DND-41 (cell line): ENCODE measurements at regions not wholly inside any gene's neighbourhood (a gene's known extent, or its start where the extent isn't known, plus 50 kb on each side); places are given as distances from the start of the nearest gene placed in this dataset.

Experiments
- EZH2 ChIP-seq: IDR thresholded peaks from 3 replicates; pipeline ENCODE4 v1.6.1; 2012; ENCODE audit warnings: borderline replicate concordance, low read depth, mild to moderate bottlenecking, moderate library complexity, low read length, inconsistent platforms; ENCODE audit not compliant: severe bottlenecking
- TF ChIP-seq, protein P1 (sequence below): IDR thresholded peaks from 2 replicates; pipeline ENCODE4 v1.5.1; 2012; ENCODE audit warnings: borderline replicate concordance, low read length, moderate library complexity, mild to moderate bottlenecking; ENCODE audit not compliant: poor library complexity, severe bottlenecking; ENCODE audit errors: extremely low read depth

- TF ChIP-seq, protein P1, sequence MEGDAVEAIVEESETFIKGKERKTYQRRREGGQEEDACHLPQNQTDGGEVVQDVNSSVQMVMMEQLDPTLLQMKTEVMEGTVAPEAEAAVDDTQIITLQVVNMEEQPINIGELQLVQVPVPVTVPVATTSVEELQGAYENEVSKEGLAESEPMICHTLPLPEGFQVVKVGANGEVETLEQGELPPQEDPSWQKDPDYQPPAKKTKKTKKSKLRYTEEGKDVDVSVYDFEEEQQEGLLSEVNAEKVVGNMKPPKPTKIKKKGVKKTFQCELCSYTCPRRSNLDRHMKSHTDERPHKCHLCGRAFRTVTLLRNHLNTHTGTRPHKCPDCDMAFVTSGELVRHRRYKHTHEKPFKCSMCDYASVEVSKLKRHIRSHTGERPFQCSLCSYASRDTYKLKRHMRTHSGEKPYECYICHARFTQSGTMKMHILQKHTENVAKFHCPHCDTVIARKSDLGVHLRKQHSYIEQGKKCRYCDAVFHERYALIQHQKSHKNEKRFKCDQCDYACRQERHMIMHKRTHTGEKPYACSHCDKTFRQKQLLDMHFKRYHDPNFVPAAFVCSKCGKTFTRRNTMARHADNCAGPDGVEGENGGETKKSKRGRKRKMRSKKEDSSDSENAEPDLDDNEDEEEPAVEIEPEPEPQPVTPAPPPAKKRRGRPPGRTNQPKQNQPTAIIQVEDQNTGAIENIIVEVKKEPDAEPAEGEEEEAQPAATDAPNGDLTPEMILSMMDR, result no peak
- no peak for TF ChIP-seq EZH2
Measured at GRCh38 chr5:104080646-104081175, 518.1 kb upstream of the NUDT12 start.
